ENCODE measurements at regions not wholly inside any gene's neighbourhood (a gene's known extent, or its start where the extent isn't known, plus 50 kb on each side); places are given as distances from the start of the nearest gene placed in this dataset.

DNA sequence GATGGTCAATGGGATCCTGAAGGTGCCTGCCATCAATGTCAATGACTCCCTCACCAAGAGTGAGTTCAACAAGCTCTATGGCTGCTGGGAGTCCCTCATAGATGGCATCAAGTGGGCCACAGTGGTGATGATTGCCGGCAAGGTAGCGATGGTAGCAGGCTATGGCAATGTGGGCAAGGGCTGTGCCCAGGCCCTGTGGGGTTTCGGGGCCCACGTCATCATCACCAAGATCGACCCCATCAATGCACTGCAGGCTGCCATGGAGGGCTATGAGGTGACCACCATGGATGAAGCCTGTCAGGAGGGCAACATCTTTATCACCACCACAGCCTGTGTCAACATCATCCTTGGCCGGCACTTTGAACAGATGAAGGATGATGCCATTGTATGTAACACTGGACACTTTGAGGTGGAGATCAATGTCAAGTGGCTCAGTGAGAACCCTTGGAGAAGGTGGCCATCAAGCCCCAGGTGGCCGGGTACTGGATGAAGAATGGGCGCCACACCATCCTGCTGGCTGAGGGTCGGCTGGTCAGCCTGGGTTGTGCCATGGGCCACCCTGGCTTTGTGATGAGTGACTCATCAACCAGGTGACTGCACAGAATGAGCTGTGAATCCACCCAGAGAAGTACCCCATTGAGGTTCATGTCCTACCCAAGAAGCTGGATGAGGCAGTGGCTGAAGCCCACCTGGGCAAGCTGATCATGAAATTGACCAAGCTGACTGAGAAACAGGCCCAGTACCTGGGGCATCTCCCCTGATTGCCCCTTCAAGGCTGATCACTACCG lies 63.0 kb upstream of the ANTXRL start:
- TF ChIP-seq POLR2A (IDR thresholded peaks at IDR 0.05; ENCODE audit: low read depth, low read length) (no peak), FOS (IDR thresholded peaks at IDR 0.05; ENCODE audit: borderline replicate concordance, insufficient read depth, low read length) (no peak), GATA2 (IDR thresholded peaks at IDR 0.05; ENCODE audit: insufficient read depth, insufficient read length, low read depth, low read length) (no peak), EZH2 (IDR thresholded peaks at IDR 0.05; ENCODE audit: borderline replicate concordance, low read depth, low read length, severe bottlenecking) (no peak), POLR2AphosphoS5 (IDR thresholded peaks at IDR 0.05; ENCODE audit: insufficient read depth, low read depth, low read length) (no peak)
- TF ChIP-seq, protein P1, sequence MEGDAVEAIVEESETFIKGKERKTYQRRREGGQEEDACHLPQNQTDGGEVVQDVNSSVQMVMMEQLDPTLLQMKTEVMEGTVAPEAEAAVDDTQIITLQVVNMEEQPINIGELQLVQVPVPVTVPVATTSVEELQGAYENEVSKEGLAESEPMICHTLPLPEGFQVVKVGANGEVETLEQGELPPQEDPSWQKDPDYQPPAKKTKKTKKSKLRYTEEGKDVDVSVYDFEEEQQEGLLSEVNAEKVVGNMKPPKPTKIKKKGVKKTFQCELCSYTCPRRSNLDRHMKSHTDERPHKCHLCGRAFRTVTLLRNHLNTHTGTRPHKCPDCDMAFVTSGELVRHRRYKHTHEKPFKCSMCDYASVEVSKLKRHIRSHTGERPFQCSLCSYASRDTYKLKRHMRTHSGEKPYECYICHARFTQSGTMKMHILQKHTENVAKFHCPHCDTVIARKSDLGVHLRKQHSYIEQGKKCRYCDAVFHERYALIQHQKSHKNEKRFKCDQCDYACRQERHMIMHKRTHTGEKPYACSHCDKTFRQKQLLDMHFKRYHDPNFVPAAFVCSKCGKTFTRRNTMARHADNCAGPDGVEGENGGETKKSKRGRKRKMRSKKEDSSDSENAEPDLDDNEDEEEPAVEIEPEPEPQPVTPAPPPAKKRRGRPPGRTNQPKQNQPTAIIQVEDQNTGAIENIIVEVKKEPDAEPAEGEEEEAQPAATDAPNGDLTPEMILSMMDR (IDR thresholded peaks at IDR 0.05; ENCODE audit: extremely low read depth in 1 of 2, insufficient read depth in 1 of 2, low read depth in 1 of 2, low read length in 2 of 2): no peak
- TF ChIP-seq, protein P2, sequence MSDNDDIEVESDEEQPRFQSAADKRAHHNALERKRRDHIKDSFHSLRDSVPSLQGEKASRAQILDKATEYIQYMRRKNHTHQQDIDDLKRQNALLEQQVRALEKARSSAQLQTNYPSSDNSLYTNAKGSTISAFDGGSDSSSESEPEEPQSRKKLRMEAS (IDR thresholded peaks at IDR 0.05; ENCODE audit: insufficient read depth, insufficient read length): no peak

Measured in endothelial cell of umbilical vein (primary cell).